Panc1 (cell line): ENCODE measurements at regions not wholly inside any gene's neighbourhood (a gene's known extent, or its start where the extent isn't known, plus 50 kb on each side); places are given as distances from the start of the nearest gene placed in this dataset.

Experiments used
- ATAC-seq: fragments of 200-7000 bp; cut with Tn5 transposase; 2 replicates; pipeline ENCODE4 v1.9.1; 2020; ENCODE audit warnings: mild to moderate bottlenecking, moderate library complexity
- BruUV-seq: library from RNA; stranded (reverse); fragments of 400-500 nt; replicated peaks from 2 replicates; lab custom pipeline; 2021; lab: Mats Ljungman, UMichigan
- CTCF ChIA-PET: fragments of 300-600 bp; sonication (Branson Sonifier 250); formaldehyde crosslinking; loops from one replicate; lab custom pipeline; 2022; ENCODE audit warnings: antibody characterized with exemption; lab: Charles Lee
- POLR2A ChIA-PET: fragments of 300-600 bp; sonication (Branson Sonifier 250); formaldehyde crosslinking; loops from one replicate; lab custom pipeline; 2022; ENCODE audit warnings: antibody characterized with exemption; lab: Charles Lee
- DNase-seq: peaks from one replicate; pipeline ENCODE4 v3.0.0-alpha.2; 2010; ENCODE audit warnings: low read depth, low spot score
- H3K27ac ChIP-seq: 2 replicates; pipeline ENCODE4 v1.5.1; 2011; ENCODE audit warnings: mild to moderate bottlenecking, low read length, inconsistent platforms
- H3K27me3 ChIP-seq: fragments of 200-500 bp; sonication (Bioruptor generic); 2 replicates; pipeline ENCODE4 v1.6.0; 2014; ENCODE audit warnings: low read length, inconsistent platforms; ENCODE audit not compliant: control insufficient read depth, insufficient read depth
- H3K36me3 ChIP-seq: fragments of 200-500 bp; sonication (Bioruptor generic); 2 replicates; pipeline ENCODE4 v1.5.1; 2014; ENCODE audit warnings: inconsistent platforms, mild to moderate bottlenecking, low read length, moderate library complexity; ENCODE audit not compliant: control insufficient read depth, insufficient read depth
- H3K4me1 ChIP-seq: 2 replicates; pipeline ENCODE4 v1.5.1; 2011; ENCODE audit warnings: inconsistent platforms, mild to moderate bottlenecking, low read length, moderate library complexity; ENCODE audit not compliant: control insufficient read depth, insufficient read depth
- H3K4me3 ChIP-seq, 2 experiments: 2 replicates each; pipeline ENCODE4 v1.5.1; 2011 to 2012; ENCODE audit warnings: low read depth in 2 of 2, low read length in 2 of 2, mild to moderate bottlenecking in 2 of 2, inconsistent platforms in 1 of 2, moderate library complexity in 1 of 2
- H3K9me3 ChIP-seq: fragments of 200-500 bp; sonication (Bioruptor generic); 2 replicates; pipeline ENCODE4 v1.5.1; 2014; ENCODE audit warnings: low read depth, mild to moderate bottlenecking, inconsistent platforms, low read length, moderate library complexity; ENCODE audit not compliant: control insufficient read depth, insufficient read depth
- CTCF ChIP-seq: fragments of 450-650 bp; IDR thresholded peaks from 2 replicates; pipeline ENCODE4 v1.5.1; 2017; ENCODE audit warnings: mild to moderate bottlenecking
- POLR2AphosphoS5 ChIP-seq: IDR thresholded peaks from 2 replicates; pipeline ENCODE4 v1.6.1; 2012; ENCODE audit warnings: mild to moderate bottlenecking, low read depth, low read length, moderate library complexity
- REST ChIP-seq, 2 experiments: IDR thresholded peaks; 2 replicates each; pipeline ENCODE4 v1.6.1; 2011 to 2012; ENCODE audit warnings: low read depth in 2 of 2, control low read depth in 1 of 2, low read length in 1 of 2, mild to moderate bottlenecking in 1 of 2, moderate library complexity in 1 of 2; ENCODE audit not compliant: insufficient read depth in 1 of 2
- SIN3A ChIP-seq: IDR thresholded peaks from 2 replicates; pipeline ENCODE4 v1.6.1; 2012; ENCODE audit warnings: low read depth, mild to moderate bottlenecking, low read length, moderate library complexity, borderline replicate concordance; ENCODE audit not compliant: insufficient read depth
- TCF7L2 ChIP-seq: IDR thresholded peaks from 2 replicates; pipeline ENCODE4 v1.6.1; 2011; ENCODE audit warnings: mild to moderate bottlenecking, low read depth, low read length, inconsistent platforms
- in situ Hi-C: cut with HindIII; loops from 2 replicates; pipeline ENCODE4 v1.10.0; 2016; ENCODE audit warnings: low sequenced_read_pairs, low pct_unique_long_range_greater_than_20kb
- intact Hi-C: fragments of 100-400 bp; cut with micrococcal nuclease; formaldehyde crosslinking; loops from one replicate; pipeline ENCODE4 v1.10.0; 2022; ENCODE audit not compliant: unreplicated experiment

- TF ChIP-seq REST (IDR thresholded peaks at IDR 0.05; ENCODE audit: insufficient read depth in 1 of 2, low read depth in 2 of 2, low read length in 1 of 2) (no peak), SIN3A (no peak), POLR2AphosphoS5 (no peak), CTCF (no peak), TCF7L2 (no peak)
- BruUV-seq = no TSS peak
- DNase-seq = no peak
- in situ Hi-C loops (no loop called here), intact Hi-C loops (no loop called here)
- no peak overlapping the region for H3K27ac ChIP-seq
- no peaks in the 10 kb centered on the region for H3K36me3 ChIP-seq
- H3K4me3 ChIP-seq = no peak overlapping the region
- no peaks in the 10 kb centered on the region for H3K27me3 ChIP-seq
- ChIA-PET CTCF (no interaction called here), POLR2A (no interaction called here)
- no peaks in the 10 kb centered on the region for H3K9me3 ChIP-seq
- no peaks in the 10 kb centered on the region for H3K4me1 ChIP-seq
- ATAC-seq = no peak
Observed at GRCh38 chr7:123352973-123353372, 153.2 kb upstream of the SLC13A1 start.

DNA sequence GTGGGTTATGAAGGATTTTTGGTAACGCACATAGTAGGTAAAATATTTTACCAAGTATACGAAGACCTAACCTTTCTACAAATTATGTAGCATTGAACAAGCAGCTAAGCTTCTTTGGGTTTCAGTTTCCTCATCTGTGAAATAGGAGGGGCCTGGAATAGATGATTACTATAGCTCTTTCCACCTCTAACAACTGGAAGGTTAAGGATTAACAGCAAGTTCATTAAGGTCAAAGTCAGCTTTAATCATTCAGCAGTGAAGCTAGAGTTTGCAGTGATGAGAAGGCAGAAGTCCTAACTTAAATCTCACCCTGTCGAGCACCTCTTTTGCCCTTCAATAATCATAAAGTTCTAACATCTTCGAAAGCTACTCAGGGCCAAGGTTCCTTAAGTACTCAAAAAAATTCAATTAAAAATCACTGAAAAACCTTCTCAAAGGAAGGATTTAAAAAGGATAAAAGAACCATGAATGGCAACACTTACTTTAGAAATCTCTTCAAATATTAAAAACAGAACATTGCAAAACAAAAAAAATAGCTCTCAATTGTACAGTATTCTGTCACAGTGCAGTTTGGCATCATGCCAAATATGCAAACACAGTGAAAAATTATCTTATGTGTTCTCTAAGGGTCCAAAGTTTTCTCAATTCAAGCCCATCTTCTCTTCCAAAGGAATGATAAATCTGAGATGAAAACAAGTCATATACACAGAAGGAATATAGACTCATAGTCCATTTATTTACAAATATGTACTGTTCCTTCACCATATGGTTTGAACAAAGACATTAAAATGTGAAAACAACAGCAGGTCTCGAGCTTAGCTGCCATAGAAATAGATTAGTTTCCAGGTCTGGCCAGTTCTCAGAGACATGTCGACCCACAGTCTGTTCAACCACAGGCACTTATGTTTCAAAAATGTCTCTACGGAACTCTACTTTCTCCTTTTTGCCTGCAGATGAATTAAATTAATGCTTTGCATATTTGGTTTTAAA, 152.0 kb upstream of the SLC13A1 start:
- POLR2A ChIA-PET = no interaction called here
- intact Hi-C loops = no loop called here
- no TSS peak for BruUV-seq

More for the DNA sequence above, 152.0 kb upstream of the SLC13A1 start:
- no peak for TF ChIP-seq REST (IDR thresholded peaks at IDR 0.05; ENCODE audit: insufficient read depth in 1 of 2, low read depth in 2 of 2, low read length in 1 of 2)
- no peak for TF ChIP-seq CTCF
- no peak for TF ChIP-seq SIN3A
- no peak for TF ChIP-seq POLR2AphosphoS5
- no peak for TF ChIP-seq TCF7L2
- Histone ChIP-seq H3K27ac (no peak overlapping the region), H3K36me3 (no peaks in the 10 kb centered on the region), H3K4me1 (no peaks in the 10 kb centered on the region), H3K27me3 (no peaks in the 10 kb centered on the region), H3K4me3 (no peak overlapping the region), H3K9me3 (no peaks in the 10 kb centered on the region)
- in situ Hi-C loops = no loop called here
- ATAC-seq (no peak), DNase-seq (no peak)
- CTCF ChIA-PET = no interaction called here
